ENCODE measurements at regions not wholly inside any gene's neighbourhood (a gene's known extent, or its start where the extent isn't known, plus 50 kb on each side); places are given as distances from the start of the nearest gene placed in this dataset.

DNA sequence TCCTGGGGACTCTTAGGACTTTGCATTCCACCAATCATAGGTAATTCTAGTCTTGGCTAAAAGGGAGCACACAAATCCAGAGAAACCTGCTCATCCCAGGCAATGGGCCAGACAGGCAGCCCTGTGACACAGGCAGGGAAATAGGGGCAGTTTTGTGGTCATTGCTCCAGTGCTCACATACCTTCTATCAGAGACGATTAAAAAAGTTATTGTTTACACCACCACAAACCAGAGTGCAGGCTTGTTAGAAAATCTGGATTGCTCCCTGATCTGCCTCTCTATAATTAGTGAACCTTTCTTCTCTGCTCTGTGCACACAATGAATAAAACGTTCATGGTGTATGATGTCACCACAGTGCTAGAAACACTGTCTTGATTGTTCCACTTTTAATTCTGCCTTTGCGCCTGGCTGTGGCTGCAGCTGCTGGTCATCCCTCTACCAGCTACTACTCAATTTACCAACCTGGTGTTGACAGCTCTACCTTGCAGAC is 121.6 kb upstream of the SPATA13 start:
- no peak for TF ChIP-seq POLR2AphosphoS5 (IDR thresholded peaks at IDR 0.05; ENCODE audit: insufficient read depth in 1 of 2, low read depth in 1 of 2)
- TF ChIP-seq, protein P1, sequence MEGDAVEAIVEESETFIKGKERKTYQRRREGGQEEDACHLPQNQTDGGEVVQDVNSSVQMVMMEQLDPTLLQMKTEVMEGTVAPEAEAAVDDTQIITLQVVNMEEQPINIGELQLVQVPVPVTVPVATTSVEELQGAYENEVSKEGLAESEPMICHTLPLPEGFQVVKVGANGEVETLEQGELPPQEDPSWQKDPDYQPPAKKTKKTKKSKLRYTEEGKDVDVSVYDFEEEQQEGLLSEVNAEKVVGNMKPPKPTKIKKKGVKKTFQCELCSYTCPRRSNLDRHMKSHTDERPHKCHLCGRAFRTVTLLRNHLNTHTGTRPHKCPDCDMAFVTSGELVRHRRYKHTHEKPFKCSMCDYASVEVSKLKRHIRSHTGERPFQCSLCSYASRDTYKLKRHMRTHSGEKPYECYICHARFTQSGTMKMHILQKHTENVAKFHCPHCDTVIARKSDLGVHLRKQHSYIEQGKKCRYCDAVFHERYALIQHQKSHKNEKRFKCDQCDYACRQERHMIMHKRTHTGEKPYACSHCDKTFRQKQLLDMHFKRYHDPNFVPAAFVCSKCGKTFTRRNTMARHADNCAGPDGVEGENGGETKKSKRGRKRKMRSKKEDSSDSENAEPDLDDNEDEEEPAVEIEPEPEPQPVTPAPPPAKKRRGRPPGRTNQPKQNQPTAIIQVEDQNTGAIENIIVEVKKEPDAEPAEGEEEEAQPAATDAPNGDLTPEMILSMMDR (IDR thresholded peaks at IDR 0.05): no peak
